C1 segment of cervical spinal cord (tissue), 14 donors: ENCODE measurements at regions not wholly inside any gene's neighbourhood (a gene's known extent, or its start where the extent isn't known, plus 50 kb on each side); places are given as distances from the start of the nearest gene placed in this dataset.

Experiments
- DNase-seq, 14 donors: peaks; one replicate each; lab custom pipeline; 2025; lab: John Stamatoyannopoulos, UW

GRCh38 chr4:59068722-59069418 lies 1958.7 kb upstream of the IGFBP7 start:
- DNase-seq = no peak

- no peak for DNase-seq
Measured at GRCh38 chr4:59086410-59086809, 1976.2 kb upstream of the IGFBP7 start.

- DNase-seq = no peak
Measured at GRCh38 chr4:59091146-59092142, 1981.3 kb upstream of the IGFBP7 start.

- DNase-seq = no peak
Measured at GRCh38 chr4:59094505-59094904, 1984.3 kb upstream of the IGFBP7 start.

GRCh38 chr4:59102311-59102710 lies 1992.1 kb upstream of the IGFBP7 start:
- DNase-seq = no peak

- no peak for DNase-seq
Measured at GRCh38 chr4:59120287-59120814, 2010.2 kb upstream of the IGFBP7 start.

- DNase-seq = no peak
Measured at GRCh38 chr4:59122626-59123025, 2012.4 kb upstream of the IGFBP7 start.

GRCh38 chr4:59126159-59126558 lies 2016.0 kb upstream of the IGFBP7 start:
- DNase-seq = no peak

GRCh38 chr4:59127006-59127405 lies 2016.8 kb upstream of the IGFBP7 start:
- no peak for DNase-seq

- DNase-seq = no peak
Measured at GRCh38 chr4:59127743-59128142, 2017.6 kb upstream of the IGFBP7 start.

- DNase-seq = no peak
Measured at GRCh38 chr4:59135248-59135985, 2025.2 kb upstream of the IGFBP7 start.

GRCh38 chr4:59161249-59161648 lies 2038.9 kb upstream of the ADGRL3 start:
- DNase-seq = no peak

- no peak for DNase-seq
Measured at GRCh38 chr4:59175617-59176016, 2024.5 kb upstream of the ADGRL3 start.

GRCh38 chr4:59179372-59179771 lies 2020.8 kb upstream of the ADGRL3 start:
- no peak for DNase-seq

- no peak for DNase-seq
Measured at GRCh38 chr4:59180161-59180560, 2020.0 kb upstream of the ADGRL3 start.

GRCh38 chr4:59180969-59181368 lies 2019.2 kb upstream of the ADGRL3 start:
- DNase-seq = no peak

- DNase-seq = no peak
Measured at GRCh38 chr4:59195839-59196238, 2004.3 kb upstream of the ADGRL3 start.

GRCh38 chr4:59200992-59201391 lies 1999.1 kb upstream of the ADGRL3 start:
- DNase-seq = no peak

- DNase-seq = no peak
Measured at GRCh38 chr4:59217910-59218631, 1982.1 kb upstream of the ADGRL3 start.

GRCh38 chr4:59222221-59222620 lies 1977.9 kb upstream of the ADGRL3 start:
- no peak for DNase-seq

- DNase-seq = no peak
Measured at GRCh38 chr4:59223292-59223941, 1976.7 kb upstream of the ADGRL3 start.
